ENCODE measurements at regions not wholly inside any gene's neighbourhood (a gene's known extent, or its start where the extent isn't known, plus 50 kb on each side); places are given as distances from the start of the nearest gene placed in this dataset.

GRCh38 chr18:38481576-38481975, 916.0 kb upstream of the CELF4 start:
- DNase-seq (ENCODE audit: low spot score): peak; percentile 74

- no peak for DNase-seq (ENCODE audit: low spot score)
These were observed 910.1 kb upstream of the CELF4 start for GRCh38 chr18:38475686-38476085.

- DNase-seq (ENCODE audit: low spot score): no peak
These were observed 907.9 kb upstream of the CELF4 start for GRCh38 chr18:38473535-38473934.

- no peak for DNase-seq (ENCODE audit: low spot score)
These were observed 904.8 kb upstream of the CELF4 start for GRCh38 chr18:38470421-38470820.

GRCh38 chr18:38466426-38466825, 900.8 kb upstream of the CELF4 start:
- DNase-seq (ENCODE audit: low spot score): no peak

- no peak for DNase-seq (ENCODE audit: low spot score)
These were observed 898.4 kb upstream of the CELF4 start for GRCh38 chr18:38464024-38464423.

GRCh38 chr18:38460657-38461056, 895.1 kb upstream of the CELF4 start:
- DNase-seq (ENCODE audit: low spot score): no peak

- DNase-seq (ENCODE audit: low spot score): no peak
These were observed 893.8 kb upstream of the CELF4 start for GRCh38 chr18:38459131-38459994.

- no peak for DNase-seq (ENCODE audit: low spot score)
These were observed 893.1 kb upstream of the CELF4 start for GRCh38 chr18:38458698-38459097.

GRCh38 chr18:38456253-38456652, 890.7 kb upstream of the CELF4 start:
- no peak for DNase-seq (ENCODE audit: low spot score)

- no peak for DNase-seq (ENCODE audit: low spot score)
These were observed 889.3 kb upstream of the CELF4 start for GRCh38 chr18:38454764-38455469.

- DNase-seq (ENCODE audit: low spot score): no peak
These were observed 888.3 kb upstream of the CELF4 start for GRCh38 chr18:38453880-38454279.

- no peak for DNase-seq (ENCODE audit: low spot score)
These were observed 885.3 kb upstream of the CELF4 start for GRCh38 chr18:38450876-38451275.

- no peak for DNase-seq (ENCODE audit: low spot score)
These were observed 880.2 kb upstream of the CELF4 start for GRCh38 chr18:38445804-38446145.

GRCh38 chr18:38444971-38445803, 879.6 kb upstream of the CELF4 start:
- DNase-seq (ENCODE audit: low spot score): no peak

- DNase-seq (ENCODE audit: low spot score): no peak
These were observed 862.1 kb upstream of the CELF4 start for GRCh38 chr18:38427736-38428135.

- DNase-seq (ENCODE audit: low spot score): peak; percentile 24
These were observed 861.6 kb upstream of the CELF4 start for GRCh38 chr18:38427234-38427633.

- DNase-seq (ENCODE audit: low spot score): no peak
These were observed 856.4 kb upstream of the CELF4 start for GRCh38 chr18:38421872-38422615.

GRCh38 chr18:38421021-38421420, 855.4 kb upstream of the CELF4 start:
- DNase-seq (ENCODE audit: low spot score): no peak

- no peak for DNase-seq (ENCODE audit: low spot score)
These were observed 855.0 kb upstream of the CELF4 start for GRCh38 chr18:38420611-38421010.

GRCh38 chr18:38415811-38416210, 850.2 kb upstream of the CELF4 start:
- DNase-seq (ENCODE audit: low spot score): no peak

GRCh38 chr18:38413193-38413592, 847.6 kb upstream of the CELF4 start:
- DNase-seq (ENCODE audit: low spot score): no peak

Measured in globus pallidus (tissue), 1 donor.